RKO (cell line): ENCODE measurements at regions not wholly inside any gene's neighbourhood (a gene's known extent, or its start where the extent isn't known, plus 50 kb on each side); places are given as distances from the start of the nearest gene placed in this dataset.
A peak's percentile ranks its signal among the peaks of the same experiment; 100 is the strongest.

Source experiments
- DNase-seq: peaks from one replicate; pipeline ENCODE4 v3.0.0-alpha.2; 2016; ENCODE audit warnings: low spot score

- DNase-seq = no peak
Measured at GRCh38 chr10:8233049-8233448, 178.6 kb downstream of the GATA3 start.

DNA sequence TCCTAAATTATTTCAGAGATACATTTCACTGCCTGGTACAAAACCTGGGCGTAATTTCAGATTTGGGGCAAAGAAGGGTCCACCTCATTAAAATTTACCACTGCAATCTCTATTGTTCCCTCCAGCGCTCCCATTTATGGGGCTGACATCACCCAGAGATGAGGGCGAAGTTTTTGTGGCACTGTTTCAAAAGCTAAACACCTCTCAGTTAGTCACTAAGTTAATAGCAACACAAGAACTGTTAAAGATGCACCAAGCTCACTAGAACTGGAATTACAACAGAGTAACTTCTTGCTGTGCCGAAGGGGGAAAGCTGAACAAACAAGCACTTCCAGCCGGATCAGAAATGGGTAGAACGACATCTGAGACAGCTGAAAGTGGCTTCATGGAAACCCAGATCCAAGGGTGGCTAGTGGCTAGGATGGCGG lies 179.4 kb downstream of the GATA3 start:
- no peak for DNase-seq

- DNase-seq = no peak
Measured at GRCh38 chr10:8235253-8236027, 181.0 kb downstream of the GATA3 start.

DNA sequence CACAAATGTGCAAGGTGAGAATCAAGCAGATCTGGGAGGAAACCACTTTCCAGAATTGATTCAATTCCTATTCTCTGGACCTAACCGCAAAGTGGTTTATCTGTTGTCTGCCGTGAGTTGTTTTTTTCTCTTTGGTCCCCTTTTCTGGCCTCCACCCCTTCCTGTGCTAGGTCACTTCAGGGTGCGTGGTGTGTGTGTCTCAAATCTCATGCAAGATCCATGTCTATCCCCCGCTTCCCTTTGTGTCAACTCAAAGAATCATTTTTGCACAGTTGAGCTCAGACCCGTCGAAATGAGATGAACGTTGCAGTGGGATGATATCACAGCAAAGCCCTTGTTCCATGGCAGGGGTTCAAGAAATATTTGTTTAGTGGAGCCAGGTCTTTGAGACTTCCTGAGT lies 184.5 kb downstream of the GATA3 start:
- no peak for DNase-seq

DNA sequence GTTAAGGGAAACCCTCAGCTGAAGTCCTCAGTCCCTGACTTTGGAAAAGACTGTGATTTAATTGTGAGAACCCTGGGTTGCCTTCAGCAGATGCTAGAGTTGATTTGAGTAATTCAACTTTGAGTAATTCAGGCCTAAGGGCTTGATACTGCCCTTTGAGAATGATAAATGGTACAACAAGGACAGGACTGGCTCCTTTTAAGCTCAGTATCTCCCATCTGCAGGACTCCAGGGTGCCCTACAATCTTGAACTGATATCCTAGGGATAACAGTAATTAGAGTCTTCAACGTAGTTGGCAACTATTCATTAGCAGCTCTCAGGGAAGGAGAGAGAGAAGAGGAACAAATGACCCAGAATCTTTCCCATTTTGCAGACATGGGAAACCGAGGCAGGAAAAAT lies 186.4 kb downstream of the GATA3 start:
- DNase-seq = no peak

DNA sequence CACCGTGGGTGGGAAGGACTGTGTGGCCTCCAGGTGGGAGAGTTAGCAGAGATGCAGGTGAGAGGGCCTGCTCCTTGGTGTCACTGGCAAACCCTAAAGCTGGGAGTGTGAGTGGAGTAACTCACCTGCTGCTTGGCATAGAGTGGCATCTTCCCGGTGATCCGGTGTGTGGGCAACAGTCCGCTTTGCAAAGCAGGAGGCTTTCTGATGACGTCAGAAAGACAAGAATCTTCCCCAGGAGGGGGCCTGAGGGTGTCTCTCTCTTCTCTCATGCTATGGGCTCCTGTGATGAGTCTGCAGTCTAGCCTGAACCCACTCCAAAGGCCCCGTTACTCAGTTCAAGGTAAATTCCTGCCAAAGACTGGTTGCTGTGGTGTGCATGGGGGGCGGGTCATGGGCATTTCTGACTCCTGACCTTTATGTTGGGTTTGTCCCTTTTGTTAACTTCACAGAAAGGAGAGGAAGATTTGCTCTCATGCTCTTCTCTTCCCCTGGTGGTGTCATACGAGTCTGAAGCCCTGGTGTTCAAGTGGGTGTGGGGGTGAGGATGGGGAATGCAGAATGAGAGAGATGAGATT lies 187.9 kb downstream of the GATA3 start:
- no peak for DNase-seq

GRCh38 chr10:8245131-8245813 lies 190.8 kb downstream of the GATA3 start:
- no peak for DNase-seq

GRCh38 chr10:8245814-8246142 lies 191.3 kb downstream of the GATA3 start:
- no peak for DNase-seq

DNA sequence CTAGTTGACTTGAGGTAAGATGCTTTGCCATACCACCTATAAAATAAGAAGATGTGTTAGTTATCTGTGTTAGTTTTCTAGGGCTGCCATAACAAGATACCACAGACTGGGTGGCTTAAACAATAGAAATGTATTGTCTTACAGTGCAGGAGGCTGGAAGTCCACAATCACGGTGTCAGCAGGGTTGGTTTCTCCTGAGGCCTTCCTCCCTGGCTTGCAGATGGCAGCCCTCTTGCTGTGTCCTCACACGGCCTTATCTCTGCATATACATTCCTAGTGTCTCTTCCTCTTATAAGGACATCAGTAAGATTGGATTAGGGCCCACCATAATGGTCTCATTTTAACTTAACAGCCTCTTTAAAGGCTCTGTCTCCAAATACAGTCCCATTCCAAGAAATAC lies 192.1 kb downstream of the GATA3 start:
- no peak for DNase-seq

GRCh38 chr10:8247191-8247590 lies 192.7 kb downstream of the GATA3 start:
- no peak for DNase-seq

GRCh38 chr10:8248868-8249267 lies 194.4 kb downstream of the GATA3 start:
- DNase-seq = no peak

DNA sequence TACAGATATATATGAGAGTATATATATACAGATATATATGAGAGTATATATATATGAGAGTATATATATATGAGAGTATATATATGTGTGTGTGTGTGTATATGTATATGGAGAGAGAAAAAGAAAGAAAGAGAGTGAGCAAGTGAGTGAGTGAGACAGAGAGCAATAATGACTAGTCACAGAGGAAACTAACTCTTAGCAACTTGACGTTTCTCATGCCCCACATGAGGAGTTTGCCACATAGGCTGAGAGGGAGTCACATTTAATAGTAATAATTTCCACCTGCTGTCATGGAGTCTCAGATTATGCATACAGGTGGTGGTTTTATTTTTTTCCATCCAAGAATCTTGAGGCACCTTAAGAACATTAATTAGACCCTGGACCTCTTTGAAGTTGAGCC lies 199.9 kb downstream of the GATA3 start:
- DNase-seq = no peak

DNA sequence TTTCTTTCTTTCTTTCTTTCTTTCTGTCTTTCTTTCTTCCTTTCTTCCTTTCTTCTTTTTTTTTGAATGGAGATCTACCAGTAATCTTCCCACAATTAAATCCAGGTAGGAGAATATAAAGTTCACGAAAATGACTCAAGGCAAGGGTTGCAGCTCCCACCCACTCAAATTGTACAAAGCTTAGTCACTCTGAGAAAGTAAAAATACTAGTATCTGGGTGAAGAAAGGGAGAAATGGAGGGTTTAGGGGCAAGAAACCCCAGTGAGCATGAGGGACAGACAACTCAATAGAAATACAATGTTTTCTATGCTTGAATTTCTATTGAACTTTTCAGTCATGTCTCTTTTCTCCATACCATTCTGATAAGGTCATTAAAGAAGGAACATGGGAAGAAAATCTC lies 200.8 kb downstream of the GATA3 start:
- no peak for DNase-seq

- DNase-seq = no peak
Measured at GRCh38 chr10:8260645-8261044, 206.2 kb downstream of the GATA3 start.

DNA sequence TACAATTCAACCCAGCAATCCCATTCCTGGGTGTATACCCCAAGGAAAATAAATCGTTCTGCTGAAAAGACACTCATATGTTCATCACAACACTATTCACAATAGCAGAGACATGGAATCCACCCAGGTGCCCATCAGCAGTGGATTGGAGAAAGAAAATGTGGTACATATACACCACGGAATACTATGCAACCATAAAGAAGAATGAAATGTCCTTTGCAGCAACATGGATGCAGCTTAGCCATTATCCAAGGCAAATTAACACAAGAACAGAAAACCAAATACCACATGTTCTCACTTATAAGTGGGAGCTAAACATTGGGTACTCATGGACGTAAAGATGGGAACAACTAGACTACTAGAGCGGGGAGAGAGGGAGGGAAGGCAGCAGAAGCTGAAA lies 207.8 kb downstream of the GATA3 start:
- no peak for DNase-seq

GRCh38 chr10:8269976-8270375 lies 215.5 kb downstream of the GATA3 start:
- DNase-seq = no peak

- no peak for DNase-seq
Measured at GRCh38 chr10:8272794-8273425, 218.4 kb downstream of the GATA3 start.

DNA sequence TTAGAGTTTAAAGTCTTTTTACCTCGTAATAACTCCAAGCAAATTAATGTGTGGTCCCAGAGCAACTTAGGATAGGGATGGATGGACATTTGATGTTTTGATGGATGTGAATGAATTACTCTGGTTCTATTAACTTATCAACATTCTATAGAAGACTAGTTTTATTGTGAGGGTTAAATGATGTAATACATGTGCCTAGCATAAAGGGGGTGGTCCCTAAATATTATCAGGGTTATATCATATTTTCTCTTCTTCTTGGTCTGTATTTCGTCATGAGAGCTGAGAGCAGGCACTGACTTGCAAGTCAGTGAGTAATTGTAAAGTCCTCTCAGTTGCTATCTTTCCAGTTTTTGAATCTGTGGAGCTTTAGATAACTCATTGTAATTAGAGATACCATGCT lies 219.3 kb downstream of the GATA3 start:
- no peak for DNase-seq

DNA sequence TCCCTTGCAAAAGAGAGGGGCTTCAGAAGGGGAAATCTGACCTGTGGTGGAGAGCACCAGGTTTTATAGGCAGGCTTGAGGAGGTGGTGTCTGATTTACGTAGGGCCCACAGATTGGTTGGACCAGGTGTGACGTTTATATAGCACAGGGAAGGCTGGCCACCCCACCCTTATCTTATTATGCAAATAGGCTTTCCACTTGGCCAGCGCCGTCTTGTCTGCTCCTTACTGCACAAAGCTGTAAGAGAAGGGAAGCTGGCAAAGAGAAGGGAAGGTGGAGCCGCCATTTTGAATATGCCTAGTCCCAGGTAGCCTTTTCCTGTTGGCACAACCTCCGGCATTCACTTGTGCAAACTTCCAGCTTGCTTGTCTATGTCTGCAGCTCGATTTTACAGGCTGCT lies 221.4 kb downstream of the GATA3 start:
- DNase-seq = no peak

- no peak for DNase-seq
Measured at GRCh38 chr10:8278099-8278498, 223.6 kb downstream of the GATA3 start.

DNA sequence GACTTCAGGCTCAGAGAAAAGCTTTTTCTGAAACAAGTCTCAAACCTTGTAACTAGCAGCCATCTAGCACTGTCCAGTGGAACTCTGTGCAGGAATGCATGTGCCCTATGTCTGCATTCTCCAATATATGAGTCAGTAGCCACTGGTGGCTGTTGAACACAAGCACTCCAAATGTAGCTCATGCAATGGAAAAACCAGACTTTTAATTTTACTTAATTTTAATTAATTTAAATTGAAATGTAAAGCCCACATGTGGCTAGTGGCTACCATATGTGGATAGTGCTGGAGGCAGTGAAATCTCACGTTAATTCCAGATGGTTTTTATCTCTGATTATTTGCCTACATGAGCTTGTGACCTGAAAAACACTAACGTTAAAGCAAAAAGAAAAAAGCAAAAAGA lies 225.1 kb downstream of the GATA3 start:
- DNase-seq = peak; percentile 43

DNA sequence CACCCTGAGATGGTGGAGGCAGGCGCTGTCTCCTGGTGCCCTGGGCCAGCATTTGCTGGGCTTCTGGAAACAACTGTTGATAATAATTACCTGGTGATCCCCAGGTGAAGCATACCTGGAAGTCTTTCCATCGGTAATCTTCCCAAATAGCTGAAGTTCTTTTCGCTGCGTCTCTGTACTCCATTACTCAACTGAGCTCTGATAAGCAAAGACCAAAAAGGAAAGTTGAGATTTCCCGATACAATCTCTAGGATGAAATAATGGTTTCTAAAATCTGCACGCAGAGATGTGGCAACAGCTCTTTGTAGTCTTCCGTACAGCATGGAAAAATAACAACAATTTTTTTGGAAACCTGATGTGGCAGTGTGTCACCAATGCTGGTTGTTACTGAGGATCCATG lies 226.5 kb downstream of the GATA3 start:
- no peak for DNase-seq

GRCh38 chr10:8282340-8282739 lies 227.9 kb downstream of the GATA3 start:
- DNase-seq = no peak
